GM18502 (cell line): ENCODE measurements at regions not wholly inside any gene's neighbourhood (a gene's known extent, or its start where the extent isn't known, plus 50 kb on each side); places are given as distances from the start of the nearest gene placed in this dataset.

ENCODE experiments used
- ATAC-seq: cut with Tn5 transposase; IDR thresholded peaks from one replicate; pipeline ENCODE4 v1.9.1; 2021; ENCODE audit warnings: mild to moderate bottlenecking; ENCODE audit not compliant: unreplicated experiment, poor library complexity

DNA sequence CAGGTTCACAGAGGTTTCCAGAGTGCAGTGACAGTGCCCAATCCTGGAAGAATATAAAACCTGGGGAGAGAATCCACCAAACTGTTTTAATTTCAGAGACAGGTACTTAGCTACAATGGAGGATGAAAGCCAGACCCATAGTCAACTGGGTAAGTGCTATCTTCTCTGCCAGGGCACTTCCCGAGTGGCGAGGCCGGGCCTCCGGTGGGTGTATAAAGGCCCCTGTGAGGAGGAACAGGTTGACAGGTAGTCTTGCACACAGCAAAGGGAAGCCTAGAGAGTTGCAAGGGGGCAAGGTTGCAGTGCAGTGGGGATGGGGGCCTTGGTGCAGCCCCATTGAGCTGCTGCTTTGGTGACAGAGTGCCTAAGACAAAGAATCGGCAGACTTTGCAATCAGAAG, 130.7 kb downstream of the SLC38A6 start:
- ATAC-seq = no peak

DNA sequence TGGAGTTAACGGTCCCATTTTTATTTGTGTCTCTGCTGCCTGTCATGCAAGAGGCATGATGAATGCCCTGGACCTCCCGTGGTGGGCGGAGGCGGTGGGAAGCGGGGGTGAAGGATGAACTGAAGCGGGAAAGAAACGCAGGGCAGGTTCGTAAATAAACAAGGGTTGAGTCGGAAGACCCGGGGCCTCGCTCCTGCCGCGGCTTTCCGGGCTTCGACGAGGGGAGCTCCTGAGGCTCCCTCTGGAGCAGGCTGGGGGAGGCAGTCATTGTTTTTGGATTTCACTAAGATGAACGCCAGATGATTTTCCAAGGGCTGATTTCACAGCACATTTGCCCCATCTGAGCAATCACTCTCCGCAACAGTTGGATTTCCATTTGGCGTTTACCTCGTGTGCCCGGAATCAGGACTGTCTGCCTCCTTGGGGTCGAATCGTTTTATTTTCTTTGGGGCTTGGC, 130.2 kb downstream of the SLC38A6 start:
- ATAC-seq = no peak

DNA sequence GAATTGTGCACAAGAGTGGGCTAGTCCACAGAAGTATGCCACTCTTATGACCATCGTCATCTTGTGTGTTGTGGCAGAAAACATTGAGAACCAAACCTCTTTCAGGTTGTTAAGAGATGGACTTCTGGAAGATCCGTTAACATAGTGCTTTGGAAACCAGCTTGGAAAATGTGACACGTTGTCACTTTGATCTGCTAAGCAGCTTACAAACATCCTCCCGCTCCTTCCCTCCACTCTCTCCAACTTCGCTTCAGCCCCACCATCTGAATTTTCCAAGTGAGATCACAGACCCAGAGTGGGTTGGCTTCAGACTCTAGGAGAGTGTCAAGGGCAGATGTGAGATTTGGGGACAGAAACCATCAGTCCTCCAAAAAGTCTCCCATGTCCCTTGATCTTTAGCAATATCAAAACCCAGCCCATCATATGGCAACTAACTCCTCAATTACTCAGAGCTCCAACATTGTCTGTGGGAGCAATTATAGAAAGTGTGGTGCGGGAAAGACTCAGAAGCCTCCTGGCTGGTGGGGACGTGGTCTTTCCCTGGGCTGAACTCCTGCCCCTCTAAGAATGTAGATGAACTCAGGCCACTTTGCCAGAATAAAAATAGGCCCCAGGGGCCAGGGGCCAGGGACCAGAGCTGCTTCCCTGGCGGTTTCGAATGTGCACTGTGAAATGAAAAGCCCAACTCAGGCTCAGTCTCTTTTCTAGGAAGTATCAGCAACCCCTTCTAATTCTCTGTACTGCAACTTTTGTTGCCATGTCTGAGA, 129.5 kb downstream of the SLC38A6 start:
- no peak for ATAC-seq

DNA sequence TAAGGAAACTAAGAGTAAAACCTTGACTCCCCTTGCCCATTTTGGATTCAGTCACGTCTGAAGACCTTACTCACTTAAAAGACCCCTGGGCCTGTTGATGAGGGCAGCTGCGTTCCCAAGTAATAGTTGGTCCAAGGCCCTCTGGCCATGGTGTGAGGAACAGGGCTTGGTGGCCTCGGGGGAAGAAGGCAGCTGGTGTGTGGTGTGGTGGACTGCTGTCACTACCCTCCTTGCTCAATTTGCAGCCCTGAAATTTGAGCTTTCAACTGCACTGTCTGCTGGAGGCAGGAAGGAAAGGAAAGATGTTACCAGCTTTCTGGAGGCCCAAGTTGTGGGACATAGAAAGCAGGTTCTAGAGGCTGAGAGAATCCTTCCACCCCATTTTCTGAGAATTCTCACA, 128.2 kb downstream of the SLC38A6 start:
- no peak for ATAC-seq

DNA sequence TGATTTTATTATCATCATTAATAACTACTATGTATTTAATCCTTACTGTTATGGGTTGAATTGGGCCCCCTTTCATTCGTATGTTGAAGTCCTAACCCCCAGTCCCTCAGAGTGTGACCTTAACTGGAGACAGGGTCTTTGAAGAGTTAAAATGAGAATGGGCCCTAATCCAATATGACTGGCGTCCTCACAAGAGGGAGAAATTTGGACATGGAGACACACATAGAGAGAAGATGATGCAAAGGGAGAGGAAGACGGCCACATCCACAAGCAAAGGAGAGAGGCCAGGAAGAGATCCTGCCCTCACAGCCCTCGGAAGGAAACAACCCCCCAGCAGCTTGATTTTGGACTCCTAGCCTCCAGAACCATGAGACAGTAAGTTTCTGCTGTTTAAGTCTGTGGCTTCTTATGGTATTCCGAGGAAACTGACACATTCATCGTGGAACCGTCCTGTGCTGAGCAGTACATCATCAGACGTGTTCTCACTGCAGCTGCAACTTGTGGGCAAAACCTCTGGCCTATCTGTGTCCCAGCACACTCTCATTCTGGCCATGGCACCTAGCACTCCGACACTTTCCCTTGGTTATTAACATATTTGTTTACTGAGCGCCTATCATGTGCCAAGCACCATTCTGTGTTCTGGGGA, 127.6 kb downstream of the SLC38A6 start:
- ATAC-seq = no peak

DNA sequence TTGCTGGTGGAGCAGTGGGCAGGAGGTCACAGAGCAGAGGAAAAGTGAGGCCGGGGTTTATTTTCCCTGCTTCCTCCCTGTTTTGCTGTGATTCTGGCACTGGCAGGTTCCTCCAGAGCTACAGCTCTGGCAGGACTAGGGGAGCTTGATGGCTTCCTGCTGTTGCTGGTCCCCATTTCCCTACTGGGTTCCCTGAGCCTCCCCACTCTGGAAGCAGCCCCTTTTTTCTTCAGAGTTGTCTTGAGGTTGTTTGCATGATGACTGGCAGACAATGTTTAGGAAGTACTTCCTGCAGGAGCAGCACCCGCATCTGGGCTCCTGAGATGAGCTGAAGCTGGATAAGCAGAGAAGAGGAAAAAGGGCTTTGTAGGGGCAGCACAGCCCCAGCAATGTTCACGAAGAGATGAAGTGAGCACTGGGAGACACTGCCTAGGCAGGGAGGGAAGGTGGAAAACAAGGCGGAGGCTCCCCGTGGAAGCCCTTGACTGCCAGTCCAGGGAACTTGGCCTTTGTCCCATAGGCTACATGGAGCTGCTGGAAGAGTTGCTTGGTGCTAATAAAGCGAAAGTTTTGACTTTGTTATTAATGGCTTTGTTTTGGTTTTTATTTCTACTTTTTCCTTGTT, 126.9 kb downstream of the SLC38A6 start:
- ATAC-seq = no peak

DNA sequence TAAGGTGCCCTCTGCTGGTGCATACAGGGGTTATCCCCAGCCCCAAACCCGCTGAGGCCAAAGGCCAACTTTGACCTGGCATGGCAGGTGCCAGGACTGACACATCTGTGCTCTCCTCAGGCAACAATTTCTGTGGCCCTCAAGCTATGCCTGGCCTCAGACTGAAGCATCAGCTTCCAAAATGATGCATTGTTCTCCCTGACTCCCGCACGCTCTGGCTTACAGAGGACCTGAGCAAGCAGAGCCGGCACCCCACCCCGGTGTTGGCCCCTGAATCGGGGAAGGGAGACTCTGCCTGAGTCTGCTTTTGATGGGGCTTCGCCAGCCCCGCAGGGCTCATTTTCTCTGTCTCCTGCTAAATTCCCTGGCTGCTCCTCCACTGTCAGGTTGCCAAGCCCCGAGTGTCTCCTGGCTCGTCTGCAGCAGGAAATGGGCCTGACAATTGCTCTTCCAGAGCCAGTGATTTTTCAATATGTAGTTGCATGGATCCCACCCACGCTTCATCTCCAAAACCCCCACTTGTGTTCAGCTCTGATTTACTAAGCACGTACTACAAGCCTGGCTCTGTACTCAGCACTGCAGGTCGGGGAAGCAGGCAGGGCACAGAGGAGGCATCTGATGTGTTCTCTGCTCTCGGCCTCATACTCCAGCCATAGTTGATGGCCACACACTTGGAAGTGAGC, 126.1 kb downstream of the SLC38A6 start:
- no peak for ATAC-seq

DNA sequence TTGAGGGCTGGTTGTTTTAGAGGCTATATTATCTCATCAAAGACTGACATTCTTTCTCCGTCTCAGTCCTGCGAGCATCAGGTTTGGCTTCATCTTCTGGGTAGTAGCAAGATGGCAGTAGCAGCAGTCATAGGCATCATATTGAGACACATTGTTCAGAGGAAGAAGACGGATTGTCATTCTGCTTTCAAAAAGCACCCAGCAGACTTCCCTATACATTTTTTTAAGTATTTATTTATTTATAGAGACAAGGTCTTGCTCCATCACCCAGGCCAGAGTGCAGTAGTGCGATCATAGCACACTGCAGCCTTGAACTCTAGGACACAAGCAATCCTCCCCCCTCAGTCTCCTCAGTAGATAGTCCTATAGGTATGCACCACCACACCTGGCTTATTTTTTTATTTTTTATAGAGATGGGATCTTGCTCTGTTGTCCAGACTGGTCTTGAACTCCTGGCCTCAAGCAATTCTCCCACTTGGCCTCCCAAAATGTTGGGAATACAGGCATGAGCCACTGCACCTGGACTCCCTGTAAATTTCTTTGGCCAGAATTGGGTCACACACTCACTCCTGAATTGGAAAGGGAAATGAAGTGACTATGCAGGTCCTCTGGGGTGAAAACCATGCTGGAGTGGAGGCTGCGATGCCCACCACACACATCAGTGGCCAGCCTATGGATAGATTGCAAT, 125.4 kb downstream of the SLC38A6 start:
- no peak for ATAC-seq

DNA sequence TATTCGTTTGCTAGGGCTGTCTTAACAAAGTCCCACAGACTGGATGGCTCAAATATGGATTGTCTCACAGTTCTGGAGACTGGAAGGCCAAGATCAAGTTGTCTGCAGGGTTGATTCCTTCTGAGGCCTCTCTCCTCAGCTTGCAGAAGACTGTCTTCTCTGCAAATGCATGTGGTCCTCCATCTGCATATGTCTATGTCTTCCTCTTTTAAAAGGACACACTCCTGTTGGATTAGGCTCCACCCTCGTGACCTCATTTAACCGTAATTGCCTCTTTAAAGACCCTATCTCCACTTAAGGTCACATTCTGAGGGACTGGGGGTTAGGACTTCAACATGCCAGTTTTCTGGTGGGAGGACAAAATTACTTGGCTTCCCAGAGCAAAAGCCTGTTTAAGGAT, 123.3 kb downstream of the SLC38A6 start:
- ATAC-seq = peak; percentile 1

DNA sequence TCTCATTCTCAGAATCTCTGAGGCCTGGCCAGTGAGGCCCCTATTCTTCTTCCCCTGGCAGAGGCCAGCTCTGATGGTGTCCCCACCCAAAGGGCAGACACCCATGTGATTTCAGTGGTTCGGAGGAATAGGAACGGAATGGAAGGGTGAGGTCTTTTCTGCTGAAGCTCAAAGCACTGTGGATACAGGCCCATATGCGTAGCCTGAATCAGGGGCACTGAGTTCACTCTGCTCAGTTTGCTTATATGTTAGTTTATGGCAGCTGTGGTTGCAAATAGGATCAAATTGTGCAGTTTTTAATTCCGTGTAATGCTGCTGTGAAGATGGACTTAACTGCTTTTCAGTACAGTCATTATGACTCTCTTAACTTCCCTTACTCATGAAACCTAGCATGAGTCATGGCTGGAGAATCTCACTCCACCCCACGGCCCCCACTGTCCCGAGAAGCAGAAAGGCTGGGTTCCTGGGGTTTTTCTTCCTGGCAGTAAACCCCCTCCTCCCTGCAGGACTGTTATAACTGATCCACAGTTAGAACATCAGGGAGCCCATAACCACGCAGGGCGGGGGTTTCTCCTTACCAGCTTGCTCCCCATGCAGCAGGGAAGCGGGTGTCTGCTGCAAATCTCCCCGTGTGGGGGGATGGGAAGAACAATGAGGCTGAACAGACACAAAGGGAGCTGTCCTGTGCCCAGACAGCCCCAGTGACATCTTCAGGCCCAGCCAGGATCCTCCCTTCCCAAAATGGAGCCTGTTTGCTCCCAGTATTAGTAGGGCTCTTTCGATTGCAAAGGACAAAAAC, 122.7 kb downstream of the SLC38A6 start:
- peak; percentile 89 for ATAC-seq

DNA sequence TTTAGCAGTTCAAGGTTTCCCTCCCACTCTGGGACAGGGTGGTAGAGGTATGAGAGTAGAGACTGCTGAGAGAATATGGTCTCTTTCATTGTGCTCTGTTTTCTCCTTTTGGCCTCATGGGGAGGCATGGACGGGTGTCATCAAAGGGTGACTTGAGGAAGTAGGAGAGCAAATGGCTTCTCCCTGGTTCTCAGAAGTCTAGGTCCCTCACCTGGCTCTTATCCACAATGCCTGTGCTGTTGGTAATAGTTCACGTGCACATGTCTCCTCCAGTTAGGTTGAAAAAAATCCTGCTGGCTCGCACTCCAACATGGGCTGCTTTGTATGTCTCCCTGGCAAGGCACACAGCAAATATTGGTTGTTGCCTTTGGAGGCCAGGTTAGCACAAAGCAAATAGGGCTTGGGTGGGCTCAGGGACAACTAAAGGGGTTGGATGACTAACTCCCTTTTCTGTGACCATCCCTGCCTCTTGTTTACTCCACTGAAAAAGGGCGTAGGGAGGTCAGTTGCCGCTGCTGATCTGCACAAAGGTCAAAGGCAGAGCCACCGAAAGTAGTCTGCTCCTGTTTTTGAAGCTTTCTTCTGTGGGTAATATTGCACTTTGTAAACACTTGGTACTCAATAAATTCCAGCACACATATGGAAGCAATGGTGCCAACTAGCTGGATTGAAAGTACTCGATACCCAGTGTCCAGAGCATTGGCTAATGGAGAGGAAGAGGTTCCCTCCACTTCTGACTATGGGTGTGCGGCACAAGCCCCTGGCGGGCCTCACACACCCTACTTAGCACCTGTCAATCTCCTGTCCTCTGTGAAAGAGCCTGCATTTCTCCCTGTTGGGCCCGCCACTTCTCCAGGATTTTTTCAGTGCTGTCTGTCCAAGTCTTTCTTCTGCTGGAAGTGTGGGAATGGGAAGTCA, 121.8 kb downstream of the SLC38A6 start:
- ATAC-seq = no peak
